Parathyroid adenoma (tissue), 2 donors: ENCODE measurements at regions not wholly inside any gene's neighbourhood (a gene's known extent, or its start where the extent isn't known, plus 50 kb on each side); places are given as distances from the start of the nearest gene placed in this dataset.
"Not testable (repeated sequence)": the region's sequence is repeated elsewhere in the genome, so short reads cannot be mapped to it uniquely, and the experiment has no call there.

ENCODE experiments used
- H2AFZ ChIP-seq: fragments of 300-600 bp; sonication (generic); one replicate; pipeline ENCODE4 v1.7.0; 2017; ENCODE audit warnings: antibody characterized with exemption, mild to moderate bottlenecking
- H3K27ac ChIP-seq: fragments of 300-600 bp; sonication (generic); one replicate; pipeline ENCODE4 v1.7.0; 2017
- H3K27me3 ChIP-seq: fragments of 300-600 bp; sonication (generic); one replicate; pipeline ENCODE4 v1.7.0; 2017; ENCODE audit warnings: low read length; ENCODE audit not compliant: control insufficient read depth, insufficient read depth
- H3K36me3 ChIP-seq: fragments of 300-600 bp; sonication (generic); one replicate; pipeline ENCODE4 v1.7.0; 2017; ENCODE audit warnings: low read length; ENCODE audit not compliant: control insufficient read depth, insufficient read depth
- H3K4me1 ChIP-seq: fragments of 300-600 bp; sonication (generic); one replicate; pipeline ENCODE4 v1.7.0; 2017; ENCODE audit warnings: control low read depth
- H3K4me2 ChIP-seq: fragments of 300-600 bp; sonication (generic); one replicate; pipeline ENCODE4 v1.7.0; 2017; ENCODE audit warnings: low read length
- H3K4me3 ChIP-seq: fragments of 300-600 bp; sonication (generic); one replicate; pipeline ENCODE4 v1.7.0; 2017; ENCODE audit warnings: low read depth, low read length
- H3K79me2 ChIP-seq: fragments of 300-600 bp; sonication (generic); one replicate; pipeline ENCODE4 v1.7.0; 2017; ENCODE audit warnings: control low read depth
- H3K9ac ChIP-seq: fragments of 300-600 bp; sonication (generic); one replicate; pipeline ENCODE4 v1.7.0; 2017; ENCODE audit warnings: mild to moderate bottlenecking
- H3K9me3 ChIP-seq: fragments of 300-600 bp; sonication (generic); one replicate; pipeline ENCODE4 v1.7.0; 2017; ENCODE audit warnings: low read length; ENCODE audit not compliant: control insufficient read depth
- CTCF ChIP-seq: fragments of 300-600 bp; sonication (generic); IDR thresholded peaks from one replicate; pipeline ENCODE4 v1.7.0; 2017; ENCODE audit warnings: antibody characterized with exemption, mild to moderate bottlenecking
- donor health status: primary hyperparathyroidism.

- H3K27me3 ChIP-seq: no peaks in the 10 kb centered on the region
- no peaks in the 10 kb centered on the region for H3K36me3 ChIP-seq
- H2AFZ ChIP-seq: no peak overlapping the region
- no peak overlapping the region for H3K4me2 ChIP-seq
- H3K4me1 ChIP-seq: no peaks in the 10 kb centered on the region
- H3K27ac ChIP-seq: no peak overlapping the region
- H3K4me3 ChIP-seq: no peak overlapping the region
- no peaks in the 10 kb centered on the region for H3K9me3 ChIP-seq
- no peak for TF ChIP-seq CTCF
- no peaks in the 10 kb centered on the region for H3K79me2 ChIP-seq
- H3K9ac ChIP-seq: no peak overlapping the region
Observed at GRCh38 chr1:182253319-182253860, 138.2 kb downstream of the GLUL start.

GRCh38 chr1:182251561-182251960, 140.0 kb downstream of the GLUL start:
- Histone ChIP-seq H3K27ac (no peak overlapping the region), H3K4me1 (no peaks in the 10 kb centered on the region), H3K79me2 (no peaks in the 10 kb centered on the region), H3K36me3 (no peaks in the 10 kb centered on the region), H3K4me2 (no peak overlapping the region), H2AFZ (no peak overlapping the region), H3K4me3 (no peak overlapping the region), H3K9me3 (no peaks in the 10 kb centered on the region), H3K9ac (no peak overlapping the region), H3K27me3 (no peaks in the 10 kb centered on the region)
- TF ChIP-seq CTCF: no peak

- H2AFZ ChIP-seq: no peak overlapping the region
- no peak overlapping the region for H3K9ac ChIP-seq
- no peaks in the 10 kb centered on the region for H3K27me3 ChIP-seq
- no peak overlapping the region for H3K27ac ChIP-seq
- no peak for TF ChIP-seq CTCF
- no peaks in the 10 kb centered on the region for H3K9me3 ChIP-seq
- no peak overlapping the region for H3K4me2 ChIP-seq
- no peak overlapping the region for H3K4me3 ChIP-seq
- H3K79me2 ChIP-seq: no peaks in the 10 kb centered on the region
- H3K36me3 ChIP-seq: no peaks in the 10 kb centered on the region
- no peaks in the 10 kb centered on the region for H3K4me1 ChIP-seq
Observed at GRCh38 chr1:182249201-182249676, 142.4 kb downstream of the GLUL start.

- Histone ChIP-seq H3K36me3 (no peaks in the 10 kb centered on the region), H3K4me2 (no peak overlapping the region), H2AFZ (no peak overlapping the region), H3K79me2 (no peaks in the 10 kb centered on the region), H3K4me3 (no peak overlapping the region), H3K27ac (no peak overlapping the region), H3K9me3 (no peaks in the 10 kb centered on the region), H3K27me3 (no peaks in the 10 kb centered on the region), H3K9ac (no peak overlapping the region), H3K4me1 (no peaks in the 10 kb centered on the region)
- TF ChIP-seq CTCF: no peak
Observed at GRCh38 chr1:182248721-182249120, 142.9 kb downstream of the GLUL start.

- H3K27me3 ChIP-seq, H3K79me2 ChIP-seq, H3K4me3 ChIP-seq: not testable (repeated sequence)
Observed at GRCh38 chr1:182247813-182248212, 143.8 kb downstream of the GLUL start.

More at GRCh38 chr1:182247813-182248212, 143.8 kb downstream of the GLUL start:
- not testable (repeated sequence) for H3K4me1 ChIP-seq, H3K9ac ChIP-seq, H3K9me3 ChIP-seq, H3K4me2 ChIP-seq, H3K36me3 ChIP-seq, H3K27ac ChIP-seq, H2AFZ ChIP-seq
